A549 (cell line): ENCODE measurements at regions not wholly inside any gene's neighbourhood (a gene's known extent, or its start where the extent isn't known, plus 50 kb on each side); places are given as distances from the start of the nearest gene placed in this dataset.

Experiments used
- ATAC-seq, 2 experiments: fragments of 200-7000 bp in 1 of 2; fragments of >200 bp in 1 of 2; cut with Nextera tagmentation in 1 of 2; cut with Tn5 transposase in 1 of 2; 3 replicates each; pipeline versions ENCODE4 v1.8.0 to v1.9.1; 2018 to 2020; ENCODE audit warnings: mild to moderate bottlenecking in 1 of 2, moderate library complexity in 1 of 2
- CTCF ChIA-PET: fragments of 300-600 bp; sonication (Branson Sonifier 250); formaldehyde crosslinking; extraction: SDS; loops from one replicate; lab custom pipeline; 2021; ENCODE audit warnings: antibody characterized with exemption, inconsistent platforms; lab: Yijun Ruan, JAX
- POLR2A ChIA-PET: fragments of 350-600 bp; formaldehyde crosslinking; extraction: SDS; loops from one replicate; lab custom pipeline; 2021; ENCODE audit warnings: antibody characterized with exemption, inconsistent platforms; lab: Yijun Ruan, JAX
- DNase-seq, 2 experiments: peaks; one replicate each; pipeline versions ENCODE4 v3.0.0 to v3.0.0-alpha.2; 2011 to 2016; ENCODE audit warnings: low read depth in 1 of 2, low spot score in 1 of 2
- FAIRE-seq: peaks from 2 replicates; lab custom pipeline; 2011; peaks lifted over from hg19 to GRCh38; lab: Jason Lieb, UNC
- H3K27ac ChIP-seq, 2 experiments: fragments of >200 bp; sonication (Bioruptor Twin); formaldehyde crosslinking; 3 replicates each; pipeline ENCODE4 v1.5.1; 2016 to 2017
- H3K4me1 ChIP-seq: fragments of >200 bp; sonication (Bioruptor Twin); formaldehyde crosslinking; 3 replicates; pipeline ENCODE4 v1.6.1; 2016
- H3K4me2 ChIP-seq: fragments of >200 bp; sonication (Bioruptor Twin); formaldehyde crosslinking; 3 replicates; pipeline ENCODE4 v1.6.1; 2016
- H3K4me3 ChIP-seq: fragments of >200 bp; sonication (Bioruptor Twin); formaldehyde crosslinking; 3 replicates; pipeline ENCODE4 v1.5.1; 2016
- H3K9me3 ChIP-seq: fragments of >200 bp; sonication (Bioruptor Twin); formaldehyde crosslinking; 3 replicates; pipeline ENCODE4 v1.6.1; 2016
- BHLHE40 ChIP-seq: IDR thresholded peaks from 2 replicates; pipeline ENCODE4 v1.6.1; 2012; ENCODE audit warnings: low read depth, low read length, inconsistent platforms
- CBX2 ChIP-seq: fragments of 200-600 bp; sonication (generic); IDR thresholded peaks from 2 replicates; pipeline ENCODE4 v1.6.1; 2016; ENCODE audit warnings: low read depth, mild to moderate bottlenecking, borderline replicate concordance
- CEBPB ChIP-seq, 2 experiments: fragments of >200 bp in 1 of 2; sonication (Bioruptor Twin) in 1 of 2; formaldehyde crosslinking in 1 of 2; IDR thresholded peaks; 2 replicates each; pipeline ENCODE4 v1.6.1; 2012 to 2016
- CHD2 ChIP-seq: fragments of 150-350 bp; IDR thresholded peaks from 2 replicates; pipeline ENCODE4 v1.6.1; 2014; ENCODE audit warnings: low read length; ENCODE audit not compliant: partially characterized antibody
- CHD4 ChIP-seq: fragments of 200-600 bp; sonication (generic); IDR thresholded peaks from 2 replicates; pipeline ENCODE4 v1.6.1; 2016; ENCODE audit warnings: antibody characterized with exemption, mild to moderate bottlenecking, borderline replicate concordance
- EHF ChIP-seq: fragments of 250-450 bp; sonication (Bioruptor Pico); IDR thresholded peaks from 2 replicates; pipeline ENCODE4 v1.5.0; 2020; ENCODE audit warnings: mild to moderate bottlenecking
- EHMT2 ChIP-seq: fragments of 200-600 bp; sonication (generic); IDR thresholded peaks from 2 replicates; pipeline ENCODE4 v1.6.1; 2016; ENCODE audit warnings: antibody characterized with exemption, low read depth, mild to moderate bottlenecking, moderate library complexity
- ESRRA ChIP-seq: fragments of 150-350 bp; IDR thresholded peaks from 2 replicates; pipeline ENCODE4 v1.6.1; 2014; ENCODE audit warnings: mild to moderate bottlenecking, low read length, borderline replicate concordance
- GATA3 ChIP-seq: IDR thresholded peaks from 2 replicates; pipeline ENCODE4 v1.6.1; 2012; ENCODE audit warnings: borderline replicate concordance
- HDAC2 ChIP-seq: fragments of 200-600 bp; sonication (generic); IDR thresholded peaks from 2 replicates; pipeline ENCODE4 v1.6.1; 2016
- HOXB13 ChIP-seq: fragments of 250-450 bp; sonication (Bioruptor Pico); IDR thresholded peaks from 2 replicates; pipeline ENCODE4 v1.5.0; 2020; ENCODE audit warnings: low read depth, mild to moderate bottlenecking, moderate library complexity
- JUNB ChIP-seq: fragments of >200 bp; sonication (Bioruptor Twin); formaldehyde crosslinking; IDR thresholded peaks from 2 replicates; pipeline ENCODE4 v1.6.1; 2016
- MAFK ChIP-seq: fragments of 450-650 bp; IDR thresholded peaks from 2 replicates; pipeline ENCODE4 v1.6.1; 2014; ENCODE audit not compliant: partially characterized antibody
- MAZ ChIP-seq: fragments of 150-350 bp; IDR thresholded peaks from 2 replicates; pipeline ENCODE4 v1.6.1; 2014; ENCODE audit warnings: antibody characterized with exemption, low read depth, low read length, borderline replicate concordance
- NFE2L2 ChIP-seq: fragments of 150-350 bp; conservative IDR thresholded peaks from 2 replicates; pipeline ENCODE4 v1.6.1; 2014; ENCODE audit warnings: low read length
- NPAS2 ChIP-seq: fragments of 250-450 bp; sonication (Bioruptor Pico); IDR thresholded peaks from 2 replicates; pipeline ENCODE4 v1.8.0; 2022; ENCODE audit warnings: mild to moderate bottlenecking, moderate library complexity, borderline replicate concordance
- PHF8 ChIP-seq: fragments of 200-600 bp; sonication (generic); IDR thresholded peaks from 2 replicates; pipeline ENCODE4 v1.6.1; 2016; ENCODE audit warnings: low read depth, mild to moderate bottlenecking, antibody characterized with exemption, moderate library complexity, borderline replicate concordance
- POLR2A ChIP-seq: IDR thresholded peaks from 2 replicates; pipeline ENCODE4 v1.6.1; 2012; ENCODE audit warnings: mild to moderate bottlenecking, low read length
- POLR2AphosphoS2 ChIP-seq: conservative IDR thresholded peaks from 2 replicates; pipeline ENCODE4 v1.6.1; 2012; ENCODE audit warnings: low read length, improper control_type of control experiment, inconsistent platforms
- RCOR1 ChIP-seq: fragments of 150-350 bp; IDR thresholded peaks from 2 replicates; pipeline ENCODE4 v1.6.1; 2014; ENCODE audit warnings: antibody characterized with exemption, low read length, low read depth
- RFX5 ChIP-seq: fragments of 450-650 bp; IDR thresholded peaks from 2 replicates; pipeline ENCODE4 v1.7.1; 2014; ENCODE audit warnings: antibody characterized with exemption, mild to moderate bottlenecking, moderate library complexity
- RNF2 ChIP-seq: fragments of 200-600 bp; sonication (generic); IDR thresholded peaks from 2 replicates; pipeline ENCODE4 v1.6.1; 2016; ENCODE audit warnings: low read depth, mild to moderate bottlenecking, antibody characterized with exemption, moderate library complexity, borderline replicate concordance
- TP53 ChIP-seq: fragments of 250-450 bp; sonication (Bioruptor Pico); IDR thresholded peaks from 2 replicates; pipeline ENCODE4 v1.5.0; 2021; ENCODE audit warnings: mild to moderate bottlenecking, moderate library complexity
- ZC3H11A ChIP-seq: fragments of 450-650 bp; IDR thresholded peaks from 2 replicates; pipeline ENCODE4 v1.6.1; 2014; ENCODE audit warnings: antibody characterized with exemption, mild to moderate bottlenecking
- ZNF302 ChIP-seq: fragments of 250-450 bp; sonication (Bioruptor Pico); IDR thresholded peaks from 2 replicates; pipeline ENCODE4 v1.9.0; 2021; ENCODE audit warnings: inconsistent platforms, mild to moderate bottlenecking, moderate library complexity
- WGBS: methylation state at CpG from one replicate; pipeline ENCODE4 v1.1.6; 2017; ENCODE audit errors: missing lambda C conversion rate; 5-methylcytosine and 5-hydroxymethylcytosine counted together
- TF ChIP-seq, protein P1 (sequence below): IDR thresholded peaks from 2 replicates; pipeline ENCODE4 v1.6.1; 2012
- TF ChIP-seq, protein P2 (sequence below): fragments of 450-650 bp; IDR thresholded peaks from 2 replicates; pipeline ENCODE4 v1.6.1; 2014; ENCODE audit warnings: antibody characterized with exemption
- TF ChIP-seq, protein P3 (sequence below): fragments of 150-350 bp; IDR thresholded peaks from 2 replicates; pipeline ENCODE4 v1.6.1; 2014; ENCODE audit warnings: low read depth, mild to moderate bottlenecking, low read length
- TF ChIP-seq, protein P4 (sequence below): IDR thresholded peaks from 2 replicates; pipeline ENCODE4 v1.6.1; 2012; ENCODE audit warnings: low read depth, borderline replicate concordance

DNA sequence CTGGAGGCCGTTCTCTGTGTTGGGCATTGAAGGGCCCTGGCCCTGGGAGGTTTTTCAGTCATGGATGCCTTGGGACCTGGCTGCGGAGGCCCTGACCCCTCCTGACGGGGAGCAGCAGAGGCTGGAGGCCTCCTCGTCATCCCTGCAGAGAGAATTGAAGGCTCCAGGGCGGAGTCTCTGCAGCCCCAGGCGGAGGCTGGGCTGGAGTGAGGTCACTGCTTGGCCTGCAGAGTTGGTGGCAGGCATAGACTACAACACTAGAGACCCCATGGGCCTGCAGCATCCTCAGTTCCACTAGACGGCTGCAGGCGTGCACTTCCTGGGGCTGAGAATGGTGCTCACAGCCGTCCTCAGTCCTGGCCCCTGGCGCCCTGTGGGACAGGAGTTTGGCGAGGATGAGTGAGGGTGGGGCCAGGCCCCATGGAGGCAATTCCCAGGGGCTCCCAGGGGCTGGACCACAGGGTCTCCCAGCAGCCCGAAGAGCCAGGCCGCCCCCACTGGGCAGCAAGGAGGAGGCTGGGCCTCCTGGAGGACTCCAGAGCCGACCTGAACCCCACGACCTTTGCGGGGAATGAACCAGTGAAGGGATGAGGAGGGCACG lies 1194.9 kb downstream of the BRD1 start:
- ChIA-PET CTCF (no interaction called here), POLR2A (no interaction called here)
- Histone ChIP-seq H3K4me1 (no peaks in the 10 kb centered on the region), H3K4me2 (no peak overlapping the region), H3K27ac (no peak overlapping the region), H3K4me3 (no peak overlapping the region), H3K9me3 (no peaks in the 10 kb centered on the region)
- TF ChIP-seq POLR2A (no peak), CEBPB (IDR thresholded peaks at IDR 0.05) (no peak), HDAC2 (no peak), BHLHE40 (no peak), GATA3 (no peak), EHF (CRISPR knock-in tag) (no peak), PHF8 (no peak), NFE2L2 (no peak), CBX2 (no peak), NPAS2 (CRISPR knock-in tag) (no peak), ZC3H11A (no peak)
- TF ChIP-seq, protein P1, sequence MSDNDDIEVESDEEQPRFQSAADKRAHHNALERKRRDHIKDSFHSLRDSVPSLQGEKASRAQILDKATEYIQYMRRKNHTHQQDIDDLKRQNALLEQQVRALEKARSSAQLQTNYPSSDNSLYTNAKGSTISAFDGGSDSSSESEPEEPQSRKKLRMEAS: no peak
- TF ChIP-seq, protein P2, sequence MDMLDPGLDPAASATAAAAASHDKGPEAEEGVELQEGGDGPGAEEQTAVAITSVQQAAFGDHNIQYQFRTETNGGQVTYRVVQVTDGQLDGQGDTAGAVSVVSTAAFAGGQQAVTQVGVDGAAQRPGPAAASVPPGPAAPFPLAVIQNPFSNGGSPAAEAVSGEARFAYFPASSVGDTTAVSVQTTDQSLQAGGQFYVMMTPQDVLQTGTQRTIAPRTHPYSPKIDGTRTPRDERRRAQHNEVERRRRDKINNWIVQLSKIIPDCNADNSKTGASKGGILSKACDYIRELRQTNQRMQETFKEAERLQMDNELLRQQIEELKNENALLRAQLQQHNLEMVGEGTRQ: no peak
- whole genome bisulfite sequencing: 97% methylated on average over 5 of the region's 17 CpGs
- DNase-seq (no peak), ATAC-seq (no peak; a peak in 1 of 6 replicates), FAIRE-seq (no peak)

DNA sequence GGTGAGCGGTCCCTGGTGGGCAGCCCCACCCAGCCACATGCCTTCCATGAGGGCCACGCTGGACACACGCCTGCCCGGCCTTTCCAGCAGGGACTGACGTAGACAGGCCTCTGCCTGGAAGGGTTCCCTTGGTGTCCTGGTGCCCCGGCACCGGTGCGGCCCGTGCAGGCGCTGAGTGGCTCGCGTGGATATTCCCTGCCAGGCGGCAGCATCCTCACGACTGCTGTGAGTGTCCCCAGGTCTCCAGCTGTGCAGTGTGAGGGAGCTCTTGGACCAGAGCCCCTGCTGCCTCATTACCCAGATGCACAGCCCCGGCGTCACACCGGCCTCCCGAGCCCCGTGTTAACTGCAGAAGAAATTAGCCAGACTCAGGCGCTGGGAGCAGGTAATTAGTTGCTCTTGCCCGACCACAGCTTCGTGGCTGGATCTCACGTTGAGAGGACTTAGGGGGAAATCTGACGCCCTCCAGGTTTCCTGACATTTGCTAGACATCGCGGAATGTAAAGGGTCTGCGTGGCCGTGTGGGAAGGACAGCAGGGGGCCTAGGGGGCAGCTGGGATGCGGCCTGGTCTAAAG lies 1196.3 kb downstream of the BRD1 start:
- FAIRE-seq (no peak), ATAC-seq (no peak), DNase-seq (no peak)
- H3K9me3 ChIP-seq: no peaks in the 10 kb centered on the region
- H3K4me2 ChIP-seq: no peak overlapping the region
- ChIA-PET POLR2A (no interaction called here), CTCF (no interaction called here)
- no peak overlapping the region for H3K27ac ChIP-seq
- H3K4me1 ChIP-seq: no peaks in the 10 kb centered on the region
- no peak overlapping the region for H3K4me3 ChIP-seq
- TF ChIP-seq TP53 (CRISPR knock-in tag): no peak
- TF ChIP-seq POLR2AphosphoS2: no peak
- TF ChIP-seq HDAC2: no peak
- TF ChIP-seq, protein P1: no peak
- TF ChIP-seq CHD2: no peak
- TF ChIP-seq RNF2: no peak
- TF ChIP-seq MAFK: no peak
- no peak for TF ChIP-seq RFX5
- TF ChIP-seq ESRRA: no peak
- TF ChIP-seq EHF (CRISPR knock-in tag): no peak
- no peak for TF ChIP-seq EHMT2
- no peak for TF ChIP-seq MAZ
- TF ChIP-seq, protein P3, sequence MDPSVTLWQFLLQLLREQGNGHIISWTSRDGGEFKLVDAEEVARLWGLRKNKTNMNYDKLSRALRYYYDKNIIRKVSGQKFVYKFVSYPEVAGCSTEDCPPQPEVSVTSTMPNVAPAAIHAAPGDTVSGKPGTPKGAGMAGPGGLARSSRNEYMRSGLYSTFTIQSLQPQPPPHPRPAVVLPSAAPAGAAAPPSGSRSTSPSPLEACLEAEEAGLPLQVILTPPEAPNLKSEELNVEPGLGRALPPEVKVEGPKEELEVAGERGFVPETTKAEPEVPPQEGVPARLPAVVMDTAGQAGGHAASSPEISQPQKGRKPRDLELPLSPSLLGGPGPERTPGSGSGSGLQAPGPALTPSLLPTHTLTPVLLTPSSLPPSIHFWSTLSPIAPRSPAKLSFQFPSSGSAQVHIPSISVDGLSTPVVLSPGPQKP: no peak
- no peak for TF ChIP-seq CHD4
- TF ChIP-seq, protein P4, sequence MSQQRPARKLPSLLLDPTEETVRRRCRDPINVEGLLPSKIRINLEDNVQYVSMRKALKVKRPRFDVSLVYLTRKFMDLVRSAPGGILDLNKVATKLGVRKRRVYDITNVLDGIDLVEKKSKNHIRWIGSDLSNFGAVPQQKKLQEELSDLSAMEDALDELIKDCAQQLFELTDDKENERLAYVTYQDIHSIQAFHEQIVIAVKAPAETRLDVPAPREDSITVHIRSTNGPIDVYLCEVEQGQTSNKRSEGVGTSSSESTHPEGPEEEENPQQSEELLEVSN: no peak
- no peak for TF ChIP-seq JUNB
- no peak for TF ChIP-seq ZNF302 (CRISPR knock-in tag)
- no peak for TF ChIP-seq HOXB13 (CRISPR knock-in tag)
- no peak for TF ChIP-seq ZC3H11A
- no peak for TF ChIP-seq RCOR1
- WGBS: 91% methylated on average over 15 of the region's 29 CpGs
